BLaER1 (cell line): ENCODE measurements at regions not wholly inside any gene's neighbourhood (a gene's known extent, or its start where the extent isn't known, plus 50 kb on each side); places are given as distances from the start of the nearest gene placed in this dataset.

ENCODE experiments used
- H3K27ac ChIP-seq: shearing (Covaris generic); formaldehyde crosslinking; 2 replicates; pipeline ENCODE4 v1.8.1; 2022
- H3K27me3 ChIP-seq: shearing (Covaris generic); formaldehyde crosslinking; 2 replicates; pipeline ENCODE4 v1.8.1; 2022
- H3K36me3 ChIP-seq: shearing (Covaris generic); formaldehyde crosslinking; 2 replicates; pipeline ENCODE4 v1.8.1; 2022
- H3K4me1 ChIP-seq: shearing (Covaris generic); formaldehyde crosslinking; 2 replicates; pipeline ENCODE4 v1.8.1; 2022
- H3K4me2 ChIP-seq: shearing (Covaris generic); formaldehyde crosslinking; 2 replicates; pipeline ENCODE4 v1.8.1; 2022
- H3K4me3 ChIP-seq: shearing (Covaris generic); formaldehyde crosslinking; 2 replicates; pipeline ENCODE4 v1.8.1; 2022
- H3K9ac ChIP-seq: shearing (Covaris generic); formaldehyde crosslinking; 2 replicates; pipeline ENCODE4 v1.8.1; 2022
- H3K9me3 ChIP-seq: shearing (Covaris generic); formaldehyde crosslinking; 2 replicates; pipeline ENCODE4 v1.8.1; 2022
- H4K20me1 ChIP-seq: shearing (Covaris generic); formaldehyde crosslinking; 2 replicates; pipeline ENCODE4 v1.8.1; 2022
- Cebpa-rat ChIP-seq: shearing (Covaris generic); IDR thresholded peaks from 2 replicates; pipeline ENCODE4 v1.8.1; 2022

GRCh38 chr3:130607553-130608154 is 90.7 kb downstream of the COL6A6 start:
- Histone ChIP-seq H3K9me3 (peaks cover 49% of the 10 kb centered on the region), H3K9ac (no peak overlapping the region), H3K27ac (no peak overlapping the region), H3K4me1 (no peaks in the 10 kb centered on the region), H3K27me3 (no peaks in the 10 kb centered on the region), H3K4me3 (no peak overlapping the region), H3K36me3 (no peaks in the 10 kb centered on the region), H4K20me1 (no peaks in the 10 kb centered on the region), H3K4me2 (no peak overlapping the region)
- no peak for TF ChIP-seq Cebpa-rat

DNA sequence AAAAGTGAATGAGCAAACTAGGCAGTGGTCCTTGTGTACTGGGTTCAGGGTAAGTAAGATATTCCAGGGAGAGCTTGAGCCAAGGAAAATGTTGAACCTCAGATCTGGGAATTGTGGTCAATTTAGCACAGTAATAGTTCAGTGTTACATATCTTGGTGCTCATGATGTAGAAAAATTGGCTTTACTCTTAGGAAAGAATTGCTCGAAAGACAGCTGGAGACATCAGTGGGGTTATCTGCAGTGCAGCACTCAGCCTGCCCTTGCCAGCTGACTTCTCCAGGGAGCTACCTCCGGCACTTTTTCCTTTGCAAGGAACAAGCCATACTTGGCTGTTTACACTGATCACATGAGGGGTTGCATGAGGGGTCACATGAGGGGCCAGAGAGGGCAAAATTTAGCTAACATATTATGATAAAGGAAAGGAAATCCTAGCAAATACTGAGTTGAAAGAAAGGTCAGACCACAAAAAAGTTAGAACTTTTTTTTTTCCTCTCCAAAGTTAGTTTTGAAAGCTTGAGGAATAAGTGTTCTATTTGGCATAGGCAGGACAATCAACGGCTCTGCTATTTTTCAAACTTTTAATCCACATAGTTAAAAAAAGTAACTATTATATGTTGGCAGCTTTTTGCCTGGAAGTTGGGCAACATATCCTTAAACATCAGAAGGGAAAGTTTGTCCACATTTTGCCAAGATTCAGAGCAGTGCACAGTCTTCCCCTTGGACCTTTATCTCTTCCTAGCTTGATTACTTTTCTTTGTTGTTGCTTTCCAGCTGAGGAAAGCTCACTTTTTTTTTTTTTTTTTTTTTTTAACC is 92.4 kb downstream of the COL6A6 start:
- Histone ChIP-seq H3K36me3 (no peaks in the 10 kb centered on the region), H3K9me3 (peaks cover 54% of the 10 kb centered on the region), H3K9ac (no peak overlapping the region), H3K27me3 (no peaks in the 10 kb centered on the region), H3K4me2 (no peak overlapping the region), H4K20me1 (no peaks in the 10 kb centered on the region), H3K4me3 (no peak overlapping the region), H3K4me1 (no peaks in the 10 kb centered on the region), H3K27ac (no peak overlapping the region)
- no peak for TF ChIP-seq Cebpa-rat

DNA sequence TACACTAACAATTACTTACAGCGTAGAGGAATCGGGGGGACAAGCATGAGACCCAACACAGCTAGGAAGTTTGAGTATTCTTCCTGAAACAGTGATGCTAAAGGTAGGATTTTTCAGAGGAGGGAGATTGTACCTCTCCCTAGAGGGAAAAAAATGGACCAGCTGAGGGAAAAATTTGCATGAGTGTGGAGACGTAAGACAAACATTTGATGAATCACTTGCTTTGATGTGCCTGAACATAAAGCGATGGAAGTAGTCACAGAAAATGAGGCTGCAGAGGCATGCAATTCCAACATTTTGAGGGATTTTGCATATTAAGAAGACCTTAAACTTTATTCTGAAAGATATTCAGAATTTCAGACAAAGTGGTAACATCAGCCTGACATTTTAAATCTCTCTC is 102.2 kb downstream of the COL6A6 start:
- Histone ChIP-seq H3K9ac (no peak overlapping the region), H3K4me3 (no peak overlapping the region), H3K9me3 (no peaks in the 10 kb centered on the region), H3K4me1 (no peaks in the 10 kb centered on the region), H3K36me3 (no peaks in the 10 kb centered on the region), H3K27ac (no peak overlapping the region), H3K4me2 (no peak overlapping the region), H4K20me1 (no peaks in the 10 kb centered on the region), H3K27me3 (no peaks in the 10 kb centered on the region)
- TF ChIP-seq Cebpa-rat, result no peak

GRCh38 chr3:130621824-130622223 is 104.8 kb downstream of the COL6A6 start:
- H3K9ac ChIP-seq, result no peak overlapping the region
- no peaks in the 10 kb centered on the region for H3K36me3 ChIP-seq
- no peak for TF ChIP-seq Cebpa-rat
- H3K27me3 ChIP-seq, result no peaks in the 10 kb centered on the region
- H3K9me3 ChIP-seq, result no peaks in the 10 kb centered on the region
- no peaks in the 10 kb centered on the region for H4K20me1 ChIP-seq
- no peak overlapping the region for H3K4me2 ChIP-seq
- no peaks in the 10 kb centered on the region for H3K4me1 ChIP-seq
- H3K27ac ChIP-seq, result no peak overlapping the region
- H3K4me3 ChIP-seq, result no peak overlapping the region

DNA sequence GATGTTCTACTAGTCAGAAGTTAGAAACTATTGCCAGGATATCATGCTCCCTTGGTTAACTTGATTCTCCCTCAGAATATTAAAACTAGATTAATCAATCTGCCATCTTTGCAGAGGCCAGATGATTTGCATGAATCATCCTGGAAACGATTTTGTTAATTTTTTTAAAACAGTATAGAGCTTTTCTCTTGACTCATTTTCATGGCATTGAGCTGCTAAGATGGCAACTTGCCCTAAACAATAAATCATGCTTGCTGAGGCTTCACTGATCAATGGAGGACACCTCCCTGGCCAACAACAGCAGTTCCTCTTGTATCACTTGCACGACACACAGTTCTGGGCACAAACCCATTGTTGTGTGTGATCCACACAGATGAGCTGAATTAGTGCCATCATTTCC is 109.1 kb downstream of the COL6A6 start:
- Histone ChIP-seq H4K20me1 (no peaks in the 10 kb centered on the region), H3K27ac (no peak overlapping the region), H3K4me1 (no peaks in the 10 kb centered on the region), H3K4me3 (no peak overlapping the region), H3K9me3 (no peaks in the 10 kb centered on the region), H3K4me2 (no peak overlapping the region), H3K9ac (no peak overlapping the region), H3K27me3 (no peaks in the 10 kb centered on the region), H3K36me3 (no peaks in the 10 kb centered on the region)
- no peak for TF ChIP-seq Cebpa-rat

GRCh38 chr3:130627143-130627855 is 110.3 kb downstream of the COL6A6 start:
- H3K4me1 ChIP-seq, result no peaks in the 10 kb centered on the region
- H4K20me1 ChIP-seq, result no peaks in the 10 kb centered on the region
- no peaks in the 10 kb centered on the region for H3K36me3 ChIP-seq
- no peak overlapping the region for H3K4me2 ChIP-seq
- no peaks in the 10 kb centered on the region for H3K27me3 ChIP-seq
- no peak for TF ChIP-seq Cebpa-rat
- H3K9ac ChIP-seq, result no peak overlapping the region
- no peaks in the 10 kb centered on the region for H3K9me3 ChIP-seq
- no peak overlapping the region for H3K27ac ChIP-seq
- H3K4me3 ChIP-seq, result no peak overlapping the region

- H3K27me3 ChIP-seq, result no peaks in the 10 kb centered on the region
- no peak overlapping the region for H3K9ac ChIP-seq
- H3K36me3 ChIP-seq, result no peaks in the 10 kb centered on the region
- no peak overlapping the region for H3K4me3 ChIP-seq
- H3K27ac ChIP-seq, result no peak overlapping the region
- no peaks in the 10 kb centered on the region for H3K4me1 ChIP-seq
- TF ChIP-seq Cebpa-rat, result no peak
- H3K9me3 ChIP-seq, result no peaks in the 10 kb centered on the region
- H3K4me2 ChIP-seq, result no peak overlapping the region
- H4K20me1 ChIP-seq, result no peaks in the 10 kb centered on the region
These were observed 110.9 kb downstream of the COL6A6 start for GRCh38 chr3:130627882-130628281.
